BE2C (cell line): ENCODE measurements at regions not wholly inside any gene's neighbourhood (a gene's known extent, or its start where the extent isn't known, plus 50 kb on each side); places are given as distances from the start of the nearest gene placed in this dataset.
A peak's percentile ranks its signal among the peaks of the same experiment; 100 is the strongest.

ENCODE experiments used
- DNase-seq: peaks from one replicate; pipeline ENCODE4 v3.0.0-alpha.2; 2020
- H3K27me3 ChIP-seq: fragments of 250-450 bp; sonication (Bioruptor Pico); 2 replicates; pipeline ENCODE4 v1.5.1; 2020; ENCODE audit warnings: mild to moderate bottlenecking
- H3K36me3 ChIP-seq: fragments of 250-450 bp; sonication (Bioruptor Pico); 2 replicates; pipeline ENCODE4 v1.5.1; 2020; ENCODE audit warnings: mild to moderate bottlenecking
- H3K4me1 ChIP-seq: fragments of 250-450 bp; sonication (Bioruptor Pico); 2 replicates; pipeline ENCODE4 v1.5.1; 2020
- H3K4me3 ChIP-seq: 2 replicates; pipeline ENCODE4 v1.5.1; 2011; ENCODE audit warnings: low read depth, low read length
- H3K9me3 ChIP-seq: fragments of 250-450 bp; sonication (Bioruptor Pico); 2 replicates; pipeline ENCODE4 v1.5.1; 2020
- TF ChIP-seq, protein P1 (sequence below): IDR thresholded peaks from 2 replicates; pipeline ENCODE4 v1.5.1; 2012; ENCODE audit warnings: mild to moderate bottlenecking, low read depth, low read length

DNA sequence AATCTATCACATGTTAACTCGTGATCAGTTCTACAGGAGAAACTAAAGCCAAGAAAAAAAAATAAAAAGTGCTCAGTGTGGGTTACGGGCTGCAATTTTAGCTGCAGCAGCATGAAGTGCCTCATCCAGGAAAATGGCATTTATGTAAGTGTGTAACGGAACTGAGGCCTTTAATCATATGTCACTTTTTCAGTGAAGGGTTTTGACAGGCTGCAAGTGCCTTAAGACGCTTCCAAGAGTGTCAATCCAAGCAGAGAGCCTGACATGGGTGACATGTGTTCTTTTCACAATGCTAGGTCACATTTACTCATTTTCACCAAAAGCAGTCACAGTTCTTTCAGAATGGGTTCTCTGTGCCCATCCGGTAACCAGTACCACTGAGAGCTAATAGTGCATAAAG is 604.6 kb downstream of the RAB28 start:
- Histone ChIP-seq H3K9me3 (no peaks in the 10 kb centered on the region), H3K4me3 (no peak overlapping the region), H3K27me3 (no peaks in the 10 kb centered on the region), H3K4me1 (no peaks in the 10 kb centered on the region), H3K36me3 (no peaks in the 10 kb centered on the region)
- DNase-seq = no peak
- TF ChIP-seq, protein P1, sequence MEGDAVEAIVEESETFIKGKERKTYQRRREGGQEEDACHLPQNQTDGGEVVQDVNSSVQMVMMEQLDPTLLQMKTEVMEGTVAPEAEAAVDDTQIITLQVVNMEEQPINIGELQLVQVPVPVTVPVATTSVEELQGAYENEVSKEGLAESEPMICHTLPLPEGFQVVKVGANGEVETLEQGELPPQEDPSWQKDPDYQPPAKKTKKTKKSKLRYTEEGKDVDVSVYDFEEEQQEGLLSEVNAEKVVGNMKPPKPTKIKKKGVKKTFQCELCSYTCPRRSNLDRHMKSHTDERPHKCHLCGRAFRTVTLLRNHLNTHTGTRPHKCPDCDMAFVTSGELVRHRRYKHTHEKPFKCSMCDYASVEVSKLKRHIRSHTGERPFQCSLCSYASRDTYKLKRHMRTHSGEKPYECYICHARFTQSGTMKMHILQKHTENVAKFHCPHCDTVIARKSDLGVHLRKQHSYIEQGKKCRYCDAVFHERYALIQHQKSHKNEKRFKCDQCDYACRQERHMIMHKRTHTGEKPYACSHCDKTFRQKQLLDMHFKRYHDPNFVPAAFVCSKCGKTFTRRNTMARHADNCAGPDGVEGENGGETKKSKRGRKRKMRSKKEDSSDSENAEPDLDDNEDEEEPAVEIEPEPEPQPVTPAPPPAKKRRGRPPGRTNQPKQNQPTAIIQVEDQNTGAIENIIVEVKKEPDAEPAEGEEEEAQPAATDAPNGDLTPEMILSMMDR = no peak

DNA sequence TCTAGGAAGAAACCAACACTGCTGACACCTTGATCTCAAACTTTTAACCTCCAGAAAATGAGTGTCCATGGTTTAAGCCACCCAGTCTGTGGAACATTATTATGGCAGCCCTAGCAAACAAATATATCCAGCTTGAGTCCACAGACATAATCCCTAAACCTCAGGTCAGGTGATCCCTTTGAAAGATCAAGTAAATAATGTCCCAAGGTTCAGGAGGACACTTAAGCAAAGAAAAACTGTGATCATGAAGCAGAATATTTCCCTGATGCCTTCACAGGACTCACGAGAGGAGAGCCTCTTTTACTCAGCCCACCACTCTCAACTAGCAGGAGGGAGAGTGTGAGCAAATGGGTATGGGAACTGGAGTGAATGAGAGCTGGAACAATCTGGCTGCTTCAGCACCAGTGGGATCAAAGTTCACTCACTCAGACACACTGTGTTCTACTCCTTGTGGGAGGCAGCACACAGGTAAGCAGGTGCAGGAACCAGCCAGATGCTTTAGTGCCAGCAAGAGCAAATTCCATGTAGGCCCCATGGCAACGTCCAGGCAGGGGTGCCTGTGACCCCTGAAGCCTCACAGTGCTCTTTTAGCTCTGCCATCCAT is 608.4 kb downstream of the RAB28 start:
- no peaks in the 10 kb centered on the region for H3K36me3 ChIP-seq
- TF ChIP-seq, protein P1 = no peak
- DNase-seq = no peak
- H3K27me3 ChIP-seq = no peaks in the 10 kb centered on the region
- H3K9me3 ChIP-seq = no peaks in the 10 kb centered on the region
- no peak overlapping the region for H3K4me3 ChIP-seq
- H3K4me1 ChIP-seq = no peaks in the 10 kb centered on the region

DNA sequence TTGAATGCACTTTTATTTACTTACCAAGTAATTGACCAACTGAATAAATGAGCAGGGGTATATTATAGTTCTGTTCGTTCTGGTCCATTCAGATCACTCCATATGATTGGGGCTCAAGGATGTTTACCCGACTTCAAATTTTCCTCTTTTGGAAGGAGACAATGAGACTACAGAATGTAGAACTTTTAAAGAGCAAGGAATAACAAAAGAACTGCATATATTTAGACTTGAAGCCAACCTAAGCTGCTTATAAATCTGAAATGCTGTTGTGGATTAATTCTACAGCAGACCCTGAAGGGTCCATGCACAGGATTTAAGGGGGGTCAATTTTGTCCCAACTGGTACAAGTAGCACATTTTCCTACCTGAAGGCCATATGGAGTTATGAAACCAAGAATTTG is 610.8 kb downstream of the RAB28 start:
- no peaks in the 10 kb centered on the region for H3K36me3 ChIP-seq
- no peak for DNase-seq
- no peak overlapping the region for H3K4me3 ChIP-seq
- H3K9me3 ChIP-seq = no peaks in the 10 kb centered on the region
- H3K27me3 ChIP-seq = no peaks in the 10 kb centered on the region
- TF ChIP-seq, protein P1 = no peak
- H3K4me1 ChIP-seq = no peaks in the 10 kb centered on the region

DNA sequence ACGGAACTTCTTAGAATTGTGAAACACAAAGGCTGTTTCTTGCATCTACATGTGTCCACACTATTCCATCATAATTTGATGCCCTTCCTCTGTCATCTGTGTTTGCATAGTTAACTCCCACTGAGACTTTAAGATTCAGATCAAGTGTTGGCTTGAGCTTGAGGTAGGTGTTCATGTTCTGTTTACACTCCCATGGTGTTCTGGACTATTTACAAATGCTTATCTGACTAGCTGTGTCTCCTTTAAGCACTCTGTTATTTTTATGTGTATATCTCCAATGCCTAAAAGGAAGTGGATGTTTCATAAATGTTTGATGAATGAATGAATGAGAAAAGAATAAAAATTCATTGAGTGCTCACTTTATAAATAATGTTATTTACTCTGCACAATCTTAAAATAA is 622.7 kb downstream of the RAB28 start:
- no peaks in the 10 kb centered on the region for H3K27me3 ChIP-seq
- DNase-seq = no peak
- H3K36me3 ChIP-seq = no peaks in the 10 kb centered on the region
- H3K4me1 ChIP-seq = no peaks in the 10 kb centered on the region
- H3K4me3 ChIP-seq = no peak overlapping the region
- TF ChIP-seq, protein P1 = no peak
- no peaks in the 10 kb centered on the region for H3K9me3 ChIP-seq

DNA sequence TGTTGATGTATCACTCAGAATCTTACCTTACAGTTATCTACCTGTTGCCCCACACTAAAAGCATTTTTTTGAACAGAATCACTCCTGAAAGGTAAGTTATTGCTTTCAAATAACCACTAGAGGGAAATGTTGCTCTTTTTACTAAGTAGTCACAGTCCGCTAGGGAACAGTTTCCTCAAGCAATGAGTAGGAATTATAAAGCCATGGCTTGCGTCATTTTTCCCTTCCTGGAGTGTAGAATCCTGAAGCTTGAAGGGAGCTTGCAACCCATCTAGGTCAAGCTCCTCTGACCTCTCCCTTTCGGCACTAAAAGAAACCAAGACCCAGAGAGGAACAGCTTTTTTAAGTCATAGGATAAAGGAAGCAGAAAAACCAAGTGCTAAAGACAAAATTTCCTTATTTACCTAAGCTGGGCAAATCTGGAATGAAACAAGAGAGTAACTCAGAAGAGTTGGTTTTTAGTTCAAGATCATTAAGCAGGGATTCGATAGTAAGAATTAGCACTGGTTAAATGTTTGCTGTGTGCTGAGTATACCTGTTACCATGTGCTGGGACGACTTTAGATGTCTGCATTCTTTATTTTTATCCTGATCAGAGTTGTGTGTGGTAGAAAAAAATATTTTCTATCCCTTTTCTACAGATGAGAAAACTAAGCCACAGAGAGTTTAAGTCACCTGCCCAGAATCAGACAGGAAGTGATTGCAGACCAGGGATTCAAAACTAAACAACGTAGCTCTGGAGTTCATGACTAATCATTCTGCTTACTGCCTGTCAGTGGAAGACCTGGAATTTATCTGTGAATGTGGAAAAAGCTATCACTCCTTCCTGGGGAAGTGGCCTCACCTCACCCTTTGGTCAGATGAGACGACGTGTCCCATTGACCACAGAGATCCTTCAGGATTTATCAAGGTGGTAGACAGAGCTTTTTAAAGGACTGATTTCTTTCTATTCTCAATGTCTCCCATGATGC is 631.5 kb downstream of the RAB28 start:
- no peak for DNase-seq
- no peaks in the 10 kb centered on the region for H3K36me3 ChIP-seq
- no peaks in the 10 kb centered on the region for H3K9me3 ChIP-seq
- no peaks in the 10 kb centered on the region for H3K4me1 ChIP-seq
- no peaks in the 10 kb centered on the region for H3K27me3 ChIP-seq
- TF ChIP-seq, protein P1 = peak; percentile 59
- no peak overlapping the region for H3K4me3 ChIP-seq

DNA sequence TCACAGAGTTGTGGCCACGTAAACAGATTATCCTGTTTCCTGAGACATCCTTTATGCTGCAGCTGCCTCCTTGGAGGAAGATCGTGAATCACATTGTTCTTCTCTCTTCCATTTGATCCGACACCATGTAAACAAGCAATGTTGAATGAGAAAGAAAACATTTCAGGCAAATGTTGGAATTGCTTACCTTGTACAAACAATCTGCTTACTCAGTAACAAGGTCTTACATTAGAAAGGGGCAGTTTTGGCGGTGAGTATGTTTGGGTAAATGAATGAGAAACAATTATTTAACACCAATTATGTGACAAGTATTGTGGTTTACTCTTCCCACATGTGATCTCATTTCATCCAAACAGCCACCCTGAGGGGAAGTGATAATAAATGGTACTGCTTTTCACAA is 637.8 kb downstream of the RAB28 start:
- no peak overlapping the region for H3K4me3 ChIP-seq
- H3K9me3 ChIP-seq = no peaks in the 10 kb centered on the region
- no peaks in the 10 kb centered on the region for H3K4me1 ChIP-seq
- TF ChIP-seq, protein P1 = no peak
- H3K27me3 ChIP-seq = no peaks in the 10 kb centered on the region
- H3K36me3 ChIP-seq = no peaks in the 10 kb centered on the region
- DNase-seq = no peak
